ENCODE measurements at regions not wholly inside any gene's neighbourhood (a gene's known extent, or its start where the extent isn't known, plus 50 kb on each side); places are given as distances from the start of the nearest gene placed in this dataset.
"Not testable (repeated sequence)": the region's sequence is repeated elsewhere in the genome, so short reads cannot be mapped to it uniquely, and the experiment has no call there.

DNA sequence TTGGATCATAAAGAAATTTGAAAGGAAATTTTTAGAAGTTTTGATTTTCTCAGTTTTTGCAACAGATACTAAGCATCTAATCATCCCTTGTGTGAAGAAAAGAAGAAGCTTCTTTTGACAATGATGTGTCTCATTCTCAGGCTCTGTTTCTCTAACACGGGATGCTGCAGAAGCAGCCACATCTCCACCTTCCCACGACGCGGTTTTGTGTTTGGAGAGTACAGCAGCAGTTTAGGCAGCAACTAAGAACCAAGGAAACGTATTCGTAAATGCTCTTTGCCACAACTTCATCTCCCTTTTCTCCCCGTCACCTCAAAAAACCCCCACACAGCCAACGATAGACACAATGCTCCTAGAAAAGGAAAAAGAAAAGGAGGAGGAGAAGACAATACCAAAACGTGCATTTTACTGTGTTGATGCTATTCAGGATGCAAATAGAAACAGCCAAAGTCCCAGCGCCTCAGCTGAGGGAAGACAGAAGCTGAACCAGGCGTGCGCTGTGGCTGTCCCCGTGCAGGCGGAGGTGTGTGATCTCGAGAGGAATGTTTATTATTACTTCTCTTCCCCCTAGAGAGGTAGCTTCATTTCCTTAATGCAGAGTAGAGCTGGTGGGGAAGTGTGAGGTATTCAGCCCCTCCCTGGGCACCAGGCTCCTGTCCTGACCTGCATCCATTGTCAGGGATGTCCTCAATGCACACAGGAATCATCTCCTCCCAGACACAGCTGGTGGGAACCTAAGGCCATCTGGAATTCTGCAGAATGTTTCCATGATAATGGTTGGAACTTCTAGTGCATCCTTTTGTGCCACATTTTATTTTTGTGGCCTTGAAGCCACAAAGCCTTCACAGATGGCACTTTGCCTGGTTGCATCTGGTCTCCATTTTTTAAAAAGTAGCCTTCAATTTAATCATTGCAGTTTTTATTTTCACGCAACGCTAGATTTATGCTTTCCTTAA lies 174.6 kb upstream of the KLF6 start:
- Mint-ChIP-seq H3K4me3 (ENCODE audit: unreplicated experiment) (no peak overlapping the region), H3K36me3 (ENCODE audit: low read depth) (no peaks in the 10 kb centered on the region), H3K27me3 (ENCODE audit: low read depth) (no peaks in the 10 kb centered on the region), H3K9me3 (ENCODE audit: low read depth) (no peaks in the 10 kb centered on the region), H3K27ac (ENCODE audit: unreplicated experiment) (no peak overlapping the region), H3K4me1 (ENCODE audit: low read depth) (peaks cover 17% of the 10 kb centered on the region)
- no peak for TF ChIP-seq CTCF (IDR thresholded peaks at IDR 0.05)
- DNase-seq (ENCODE audit: low spot score), result no peak

- Mint-ChIP-seq H3K27me3 (ENCODE audit: low read depth) (no peaks in the 10 kb centered on the region), H3K4me1 (ENCODE audit: low read depth) (peaks cover 17% of the 10 kb centered on the region), H3K27ac (ENCODE audit: unreplicated experiment) (no peak overlapping the region), H3K36me3 (ENCODE audit: low read depth) (no peaks in the 10 kb centered on the region), H3K4me3 (ENCODE audit: unreplicated experiment) (no peak overlapping the region), H3K9me3 (ENCODE audit: low read depth) (no peaks in the 10 kb centered on the region)
- no peak for TF ChIP-seq CTCF (IDR thresholded peaks at IDR 0.05)
- DNase-seq (ENCODE audit: low spot score), result no peak
These were observed 173.5 kb upstream of the KLF6 start for GRCh38 chr10:3958472-3958996.

- no peaks in the 10 kb centered on the region for H3K9me3 Mint-ChIP-seq (ENCODE audit: low read depth)
- no peak overlapping the region for H3K27ac Mint-ChIP-seq (ENCODE audit: unreplicated experiment)
- no peaks in the 10 kb centered on the region for H3K27me3 Mint-ChIP-seq (ENCODE audit: low read depth)
- no peak for TF ChIP-seq CTCF (IDR thresholded peaks at IDR 0.05)
- no peak for DNase-seq (ENCODE audit: low spot score)
- H3K36me3 Mint-ChIP-seq (ENCODE audit: low read depth), result no peaks in the 10 kb centered on the region
- H3K4me3 Mint-ChIP-seq (ENCODE audit: unreplicated experiment), result no peak overlapping the region
- peaks cover 14% of the 10 kb centered on the region for H3K4me1 Mint-ChIP-seq (ENCODE audit: low read depth)
These were observed 171.1 kb upstream of the KLF6 start for GRCh38 chr10:3955955-3956617.

DNA sequence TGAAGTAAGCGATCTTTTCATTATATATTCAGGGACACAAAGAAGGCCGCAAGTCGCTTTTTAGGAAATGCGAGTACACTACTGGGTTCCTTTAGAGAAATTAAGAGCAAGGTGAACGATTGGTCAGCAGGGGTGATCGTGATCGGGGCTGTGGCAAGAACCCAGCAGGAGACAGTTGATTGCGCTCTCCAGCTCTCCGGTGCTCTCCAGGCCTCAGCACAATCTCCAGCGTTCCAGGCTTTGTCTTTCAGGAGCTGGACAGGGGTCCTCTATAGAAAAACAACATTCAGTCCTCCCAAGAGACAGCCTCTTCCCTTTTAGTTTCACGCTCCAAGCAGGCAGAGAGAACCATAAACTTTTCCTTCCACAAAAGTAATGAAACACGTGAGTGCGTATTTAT lies 170.5 kb upstream of the KLF6 start:
- no peaks in the 10 kb centered on the region for H3K9me3 Mint-ChIP-seq (ENCODE audit: low read depth)
- no peak for DNase-seq (ENCODE audit: low spot score)
- no peaks in the 10 kb centered on the region for H3K27me3 Mint-ChIP-seq (ENCODE audit: low read depth)
- H3K4me3 Mint-ChIP-seq (ENCODE audit: unreplicated experiment), result no peak overlapping the region
- TF ChIP-seq CTCF (IDR thresholded peaks at IDR 0.05), result no peak
- H3K4me1 Mint-ChIP-seq (ENCODE audit: low read depth), result peaks cover 14% of the 10 kb centered on the region
- no peaks in the 10 kb centered on the region for H3K36me3 Mint-ChIP-seq (ENCODE audit: low read depth)
- H3K27ac Mint-ChIP-seq (ENCODE audit: unreplicated experiment), result no peak overlapping the region

DNA sequence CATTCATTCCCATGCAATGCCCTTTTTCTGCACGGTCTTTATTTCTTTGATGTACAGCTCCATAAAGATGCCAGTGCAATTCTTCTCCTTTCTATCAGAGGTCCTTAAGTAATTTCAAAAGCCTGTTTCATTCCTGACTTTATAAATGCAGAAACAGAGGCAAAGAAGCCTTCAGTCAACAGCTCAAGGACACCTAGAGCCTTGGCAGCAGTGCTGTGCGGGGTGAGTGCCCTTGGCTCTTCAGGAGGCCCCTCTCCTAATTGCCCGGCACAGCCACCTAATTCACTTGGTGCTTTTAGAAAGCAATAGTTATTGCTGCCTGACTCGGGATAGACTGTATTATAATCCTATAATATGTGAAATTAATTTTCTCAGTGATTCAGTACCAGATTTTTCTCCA lies 169.6 kb upstream of the KLF6 start:
- Mint-ChIP-seq H3K27ac (ENCODE audit: unreplicated experiment) (no peak overlapping the region), H3K4me1 (ENCODE audit: low read depth) (peaks cover 14% of the 10 kb centered on the region), H3K36me3 (ENCODE audit: low read depth) (no peaks in the 10 kb centered on the region), H3K4me3 (ENCODE audit: unreplicated experiment) (no peak overlapping the region), H3K27me3 (ENCODE audit: low read depth) (no peaks in the 10 kb centered on the region), H3K9me3 (ENCODE audit: low read depth) (no peaks in the 10 kb centered on the region)
- TF ChIP-seq CTCF (IDR thresholded peaks at IDR 0.05), result no peak
- DNase-seq (ENCODE audit: low spot score), result no peak

DNA sequence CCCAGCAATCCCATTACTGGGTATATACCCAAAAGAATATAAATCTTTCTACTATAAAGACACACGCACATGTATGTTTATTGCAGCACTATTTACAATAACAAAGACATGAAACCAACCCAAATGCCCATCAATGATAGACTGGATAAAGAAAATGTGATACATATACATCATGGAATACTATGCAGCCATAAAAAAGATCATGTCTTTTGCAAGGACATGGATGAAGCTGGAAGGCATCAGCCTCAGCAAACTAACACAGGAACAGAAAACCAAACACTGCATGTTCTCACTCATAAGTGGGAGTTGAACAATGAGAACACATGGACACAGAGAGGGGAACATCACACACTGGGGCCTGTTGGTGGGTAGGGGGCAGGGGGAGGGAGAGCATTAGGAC lies 169.0 kb upstream of the KLF6 start:
- H3K36me3 Mint-ChIP-seq (ENCODE audit: low read depth); H3K27ac Mint-ChIP-seq (ENCODE audit: unreplicated experiment); H3K27me3 Mint-ChIP-seq (ENCODE audit: low read depth); H3K4me3 Mint-ChIP-seq (ENCODE audit: unreplicated experiment); DNase-seq (ENCODE audit: low spot score); H3K9me3 Mint-ChIP-seq (ENCODE audit: low read depth): not testable (repeated sequence)
- H3K4me1 Mint-ChIP-seq (ENCODE audit: low read depth), result peaks cover 15% of the 10 kb centered on the region

Data from chondrocyte (in vitro differentiated cells).